HG03045 (cell line): ENCODE measurements at regions not wholly inside any gene's neighbourhood (a gene's known extent, or its start where the extent isn't known, plus 50 kb on each side); places are given as distances from the start of the nearest gene placed in this dataset.
"Not testable (repeated sequence)": the region's sequence is repeated elsewhere in the genome, so short reads cannot be mapped to it uniquely, and the experiment has no call there.

Source experiments
- ATAC-seq: cut with Tn5 transposase; IDR thresholded peaks from one replicate; pipeline ENCODE4 v1.9.1; 2021; ENCODE audit warnings: mild to moderate bottlenecking, moderate library complexity; ENCODE audit not compliant: unreplicated experiment

DNA sequence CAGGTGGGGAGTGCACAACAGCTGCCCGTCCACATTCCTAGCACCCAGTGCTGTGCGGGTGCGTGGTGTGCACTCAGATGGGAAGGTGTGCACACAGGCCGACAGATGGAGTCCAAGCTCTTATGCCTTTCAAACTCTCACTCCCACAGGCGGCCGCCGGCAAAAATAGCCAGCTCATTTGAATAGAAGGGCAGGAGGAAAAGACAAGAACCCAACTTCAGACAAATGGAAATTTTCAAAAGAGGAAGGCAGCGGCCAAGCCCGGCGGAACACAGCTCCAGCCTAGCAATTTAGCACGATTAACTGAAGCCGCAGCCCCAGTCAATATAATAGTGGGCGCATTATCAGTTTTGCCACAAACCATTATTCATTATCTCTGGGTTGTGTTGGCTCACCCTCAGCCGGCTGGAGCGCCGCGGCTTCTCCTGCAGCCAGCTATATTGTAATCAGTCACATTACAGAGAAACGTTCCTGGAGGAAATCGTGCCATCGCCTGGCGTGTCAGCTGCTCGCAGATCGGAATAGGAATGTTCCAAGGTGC lies 103.9 kb upstream of the SEC14L1 start:
- ATAC-seq, result no peak

DNA sequence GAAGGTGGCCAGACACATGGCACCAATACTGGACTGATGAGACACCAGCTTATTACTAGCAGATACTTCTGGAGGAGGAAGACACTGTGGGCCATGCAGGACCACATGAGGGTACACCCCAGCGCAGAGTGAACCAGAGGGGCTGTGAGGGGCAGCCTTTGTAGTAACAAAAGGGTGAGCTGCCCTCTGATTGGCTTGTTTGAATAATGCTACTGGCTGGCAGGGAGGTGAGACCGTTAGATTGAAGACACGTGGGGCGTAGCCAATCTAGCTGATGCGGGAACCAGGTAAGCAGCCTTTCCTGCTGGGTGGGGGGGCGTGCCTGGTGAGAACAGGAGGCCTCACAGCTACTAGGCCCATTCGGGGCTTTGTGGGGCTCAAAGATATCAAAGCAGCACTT lies 102.8 kb upstream of the SEC14L1 start:
- no peak for ATAC-seq

DNA sequence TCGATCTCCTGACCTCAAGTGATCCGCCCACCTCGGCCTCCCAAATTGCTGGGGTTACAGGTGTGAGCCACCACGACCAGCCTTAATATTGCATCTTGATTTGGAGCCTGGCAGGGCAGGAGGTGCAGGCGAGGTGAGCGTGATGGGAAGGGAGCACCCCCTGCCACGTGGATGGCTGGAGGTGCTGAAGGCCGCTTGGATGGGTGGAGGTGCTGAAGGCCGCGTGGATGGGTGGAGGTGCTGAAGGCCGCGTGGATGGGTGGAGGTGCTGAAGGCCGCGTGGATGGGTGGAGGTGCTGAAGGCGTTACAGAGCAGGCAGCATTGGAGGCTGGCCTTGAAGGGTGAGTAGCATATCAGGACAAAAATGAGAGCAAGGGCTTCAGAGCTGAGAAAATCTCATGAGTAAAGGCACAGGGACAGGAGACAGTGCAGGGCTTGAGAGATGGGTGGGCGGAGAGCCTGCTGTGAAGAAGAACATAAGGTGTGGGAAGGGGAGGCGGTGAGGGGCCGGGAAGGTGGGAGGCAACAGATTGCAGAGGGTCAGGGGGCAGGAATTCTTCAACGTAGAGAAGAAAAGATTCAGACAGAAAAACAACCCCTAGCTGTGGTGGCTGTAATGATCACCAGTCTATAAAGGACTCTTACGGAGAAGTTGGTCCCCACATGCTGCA lies 101.7 kb upstream of the SEC14L1 start:
- ATAC-seq, result no peak

DNA sequence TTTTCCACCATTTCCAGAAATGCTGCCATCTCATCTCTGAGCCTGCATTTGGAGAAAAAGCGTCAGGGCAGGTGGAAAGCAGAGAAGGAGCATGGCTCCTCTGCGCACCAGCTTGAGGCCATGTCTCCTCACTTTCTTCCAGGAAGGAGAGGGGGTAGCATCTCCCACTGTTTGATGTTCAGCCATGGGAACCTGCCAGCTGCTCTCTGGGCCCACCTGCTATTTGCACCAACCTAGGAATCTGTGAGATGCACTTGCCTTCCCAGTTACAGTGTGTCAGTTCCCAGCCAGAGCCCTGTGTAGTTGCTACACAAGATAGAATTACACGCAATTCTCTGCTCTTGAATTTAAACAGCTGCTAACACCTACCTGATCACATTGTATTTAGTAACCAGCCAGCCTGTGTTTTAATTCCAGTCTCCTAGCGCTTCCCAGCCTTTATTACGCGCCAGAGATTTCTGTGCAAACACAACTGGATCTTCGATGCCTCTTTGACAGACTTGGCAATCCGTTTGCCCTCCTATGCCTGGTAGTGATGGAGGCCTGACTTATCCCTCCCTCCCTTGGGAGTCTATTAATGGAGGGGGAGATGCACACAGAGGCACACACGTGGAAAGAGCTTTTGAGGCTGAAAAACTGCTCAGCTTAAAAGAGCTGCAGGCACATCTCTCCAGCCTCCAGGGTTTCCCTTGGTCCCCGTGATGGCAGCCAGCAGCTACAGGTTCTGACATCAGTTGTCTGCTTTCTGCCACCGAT lies 98.1 kb upstream of the SEC14L1 start:
- no peak for ATAC-seq

DNA sequence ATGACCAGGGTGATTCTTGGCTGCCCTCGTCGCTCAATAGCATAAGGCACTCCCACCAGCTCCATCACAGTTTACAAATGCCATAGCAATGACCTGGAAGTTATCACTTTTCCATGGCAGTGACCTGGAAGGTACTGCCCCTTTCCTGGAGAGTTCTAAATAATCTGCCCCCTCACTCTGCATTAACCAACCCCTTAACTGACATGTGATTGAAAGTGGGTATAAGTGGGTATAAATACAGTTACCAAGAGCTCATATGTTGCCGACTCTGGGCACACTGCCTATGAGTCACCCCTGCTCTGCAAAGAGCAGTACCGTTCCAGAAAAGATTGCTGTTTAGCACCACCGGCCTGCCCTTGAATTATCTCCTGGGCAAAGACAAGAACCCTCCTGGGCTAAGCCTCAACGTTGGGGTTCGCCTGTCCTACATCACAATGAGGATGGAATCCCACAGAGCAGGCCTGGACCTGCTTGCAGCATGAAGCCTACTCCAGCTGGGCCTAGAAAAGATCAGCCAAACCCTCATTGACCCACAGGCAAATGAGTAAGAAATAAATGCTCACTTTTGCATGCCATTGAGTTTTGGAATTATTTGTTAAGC lies 95.2 kb upstream of the SEC14L1 start:
- no peak for ATAC-seq

DNA sequence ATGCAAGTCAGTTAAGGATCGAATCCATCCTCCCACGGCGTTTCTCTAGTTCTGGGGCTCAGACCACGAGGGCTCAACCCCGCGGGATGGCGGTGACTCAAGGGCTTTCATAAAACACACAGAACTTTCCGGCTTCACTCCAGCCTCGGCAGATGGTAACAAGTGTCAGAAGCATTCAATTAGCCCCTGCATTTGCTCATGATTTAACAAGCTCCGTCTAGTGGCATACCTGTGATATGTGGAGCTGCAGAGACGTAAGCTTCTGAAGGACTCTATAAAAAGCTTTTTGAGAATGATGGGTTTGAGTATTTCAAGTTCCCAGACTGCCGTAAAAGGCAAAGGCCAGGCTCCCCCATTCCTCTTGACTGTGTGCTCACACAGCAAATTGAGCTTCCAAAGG lies 91.3 kb upstream of the SEC14L1 start:
- no peak for ATAC-seq

DNA sequence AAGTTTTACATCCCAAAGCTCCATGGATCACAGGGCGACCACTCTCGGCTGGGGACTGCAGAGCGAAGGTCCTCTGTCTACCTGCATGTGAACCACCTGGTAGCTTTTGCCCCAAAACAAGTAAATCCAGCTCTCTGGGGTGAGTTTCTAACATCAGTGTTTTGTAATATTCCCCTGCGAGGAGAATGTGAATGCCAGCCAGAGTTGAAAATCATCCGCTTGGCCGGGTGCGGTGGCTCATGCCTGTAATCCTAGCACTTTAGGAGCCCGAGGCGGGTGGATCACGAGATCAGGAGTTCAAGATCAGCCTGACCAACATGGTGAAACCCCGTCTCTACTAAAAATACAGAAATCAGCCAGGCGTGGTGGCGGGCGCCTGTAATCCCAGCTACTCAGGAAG lies 89.9 kb upstream of the SEC14L1 start:
- not testable (repeated sequence) for ATAC-seq

DNA sequence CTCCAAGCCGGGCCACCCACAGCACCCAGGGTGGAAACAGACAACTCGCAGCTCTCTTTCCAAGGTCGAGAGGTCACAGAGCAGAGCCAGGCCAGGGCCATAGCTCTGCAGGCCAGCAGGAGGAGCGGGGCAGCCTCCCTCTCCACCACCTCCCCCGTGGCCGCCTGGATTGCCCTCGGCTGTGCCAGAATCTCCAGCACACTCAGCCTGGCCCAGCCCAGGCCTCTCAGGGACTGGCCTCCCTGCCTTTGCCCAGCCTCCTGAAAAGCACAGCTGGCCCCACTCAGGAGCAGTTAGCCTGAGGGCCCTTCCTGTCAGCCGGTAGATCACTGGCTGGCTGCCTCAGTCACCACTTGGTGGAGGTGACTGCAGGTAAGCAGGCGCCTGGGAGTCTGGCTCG lies 85.8 kb upstream of the SEC14L1 start:
- ATAC-seq, result no peak

DNA sequence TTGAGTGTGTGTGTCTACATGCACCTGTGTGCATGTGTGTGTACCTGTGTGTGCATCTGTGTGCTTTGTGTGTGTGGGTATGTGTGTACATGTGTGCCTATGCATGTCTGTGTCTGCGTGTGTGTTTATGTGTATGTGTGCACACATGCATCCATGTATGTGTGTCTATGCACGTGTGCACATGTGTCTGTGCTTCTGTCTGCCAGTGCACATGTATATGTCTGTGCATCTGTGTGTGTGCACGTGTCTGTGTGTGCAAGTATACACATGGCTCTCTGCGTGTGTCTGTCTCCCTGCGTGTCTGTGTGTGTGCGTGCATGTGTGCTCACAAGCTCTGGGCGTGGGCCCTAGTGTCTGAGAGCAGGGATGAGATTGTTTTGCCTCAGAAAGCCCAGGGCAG lies 85.3 kb upstream of the SEC14L1 start:
- ATAC-seq, result no peak

DNA sequence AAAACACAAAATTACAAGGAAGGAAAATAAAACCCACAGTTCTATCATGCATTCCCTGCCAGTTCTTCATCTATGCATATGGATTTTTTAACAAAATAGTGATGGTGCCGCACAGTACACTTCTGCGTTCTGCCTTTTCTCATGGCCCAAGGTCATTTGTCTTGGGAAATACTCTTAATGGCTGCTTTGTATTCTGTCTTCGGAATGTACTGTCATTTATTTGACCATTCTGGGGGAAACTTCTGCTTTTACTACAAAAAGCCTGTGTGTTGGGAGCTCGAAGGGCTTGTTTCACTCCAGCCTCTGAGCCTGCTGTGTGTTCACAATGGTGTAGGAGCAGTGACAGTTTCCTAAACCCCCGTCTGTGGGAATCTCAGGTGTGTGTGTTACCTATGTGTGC lies 82.8 kb upstream of the SEC14L1 start:
- no peak for ATAC-seq

DNA sequence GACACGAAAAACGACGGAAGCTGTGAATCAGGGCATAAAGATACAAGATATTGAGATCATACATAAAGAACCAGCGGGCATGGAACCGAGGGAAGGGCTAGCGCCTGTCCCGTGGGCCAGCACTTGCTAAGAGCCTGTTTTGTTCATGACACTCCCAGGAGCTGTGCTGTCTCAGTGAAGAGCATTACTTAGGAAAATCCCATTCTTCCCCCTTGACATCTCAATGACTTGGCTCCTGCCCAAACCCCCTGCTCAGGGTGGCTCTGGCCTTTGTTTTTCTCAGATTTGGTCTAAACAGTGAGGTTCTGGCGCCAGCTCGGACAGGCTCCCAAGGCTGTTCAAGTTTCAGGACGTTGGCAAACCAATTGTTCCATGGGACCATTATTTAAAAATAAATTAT lies 79.1 kb upstream of the SEC14L1 start:
- no peak for ATAC-seq

DNA sequence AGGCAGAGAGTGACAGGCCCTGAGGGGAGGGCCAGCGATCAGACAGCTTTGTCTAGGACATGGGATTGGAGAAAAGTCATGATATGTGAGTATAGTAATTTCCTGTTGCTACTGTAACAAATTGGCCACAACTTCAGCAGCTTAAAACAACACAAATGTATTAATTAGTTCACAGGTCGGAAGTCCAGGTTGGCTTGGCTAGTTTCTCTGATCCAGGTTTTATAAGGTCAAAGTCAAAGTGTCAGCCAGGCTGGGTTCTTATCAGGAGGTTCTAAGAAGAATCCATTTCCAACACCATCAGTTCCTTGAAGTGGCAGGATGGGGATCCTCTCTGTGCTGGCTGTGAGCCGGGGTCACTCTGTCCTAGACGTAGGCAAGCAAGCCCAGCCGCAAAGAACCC lies 76.2 kb upstream of the SEC14L1 start:
- ATAC-seq, result no peak

DNA sequence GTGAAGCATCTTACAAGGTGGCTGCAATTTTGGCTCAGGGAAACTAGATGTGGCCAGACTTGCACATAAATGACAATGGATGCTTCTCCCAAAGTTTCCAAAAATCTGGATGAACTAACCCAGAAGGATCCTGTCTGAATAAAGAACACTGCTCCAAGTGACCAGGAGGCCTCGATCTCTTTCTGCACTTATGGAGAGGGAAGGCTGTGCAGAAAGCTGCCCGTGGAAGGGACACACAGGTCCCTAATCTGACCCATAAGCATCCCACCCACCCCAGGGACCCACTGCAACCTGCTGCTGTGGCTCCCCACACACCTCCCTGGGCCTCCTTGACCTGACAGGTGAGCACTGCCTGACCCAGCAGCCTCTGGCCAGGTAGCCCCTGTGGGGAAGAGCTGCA lies 74.6 kb upstream of the SEC14L1 start:
- no peak for ATAC-seq

DNA sequence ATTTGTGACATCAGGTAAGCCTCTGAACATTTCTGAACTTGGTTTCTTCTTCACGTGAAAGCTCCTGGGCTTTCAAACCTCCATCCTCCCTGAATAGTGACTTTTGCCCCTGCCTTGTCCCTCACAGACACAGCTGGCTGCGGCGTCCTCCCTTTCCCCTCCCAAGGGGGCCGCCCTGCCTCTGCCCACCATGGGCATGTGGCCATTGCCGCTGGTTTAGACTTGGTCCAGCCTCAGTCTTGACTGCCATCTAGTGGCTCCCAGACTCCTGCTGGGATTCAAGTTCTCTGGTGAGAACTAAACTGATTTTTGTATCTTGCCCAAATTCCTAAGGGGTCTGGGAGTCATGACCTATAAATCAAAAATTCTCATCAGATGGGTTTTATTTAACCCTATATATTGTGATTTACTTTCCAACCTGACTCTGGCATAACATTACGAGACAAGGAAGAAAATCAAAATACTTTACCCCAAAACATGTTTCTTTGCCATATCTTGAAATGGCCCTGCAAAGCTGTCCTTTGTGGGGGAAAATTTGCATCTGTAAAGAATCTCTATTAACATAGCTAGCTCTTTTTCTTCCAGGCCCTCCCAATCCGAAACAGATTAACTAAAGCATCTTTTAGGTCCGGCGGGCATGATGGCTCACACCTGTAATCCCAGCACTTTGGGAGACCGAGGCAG lies 73.9 kb upstream of the SEC14L1 start:
- ATAC-seq, result not testable (repeated sequence)

DNA sequence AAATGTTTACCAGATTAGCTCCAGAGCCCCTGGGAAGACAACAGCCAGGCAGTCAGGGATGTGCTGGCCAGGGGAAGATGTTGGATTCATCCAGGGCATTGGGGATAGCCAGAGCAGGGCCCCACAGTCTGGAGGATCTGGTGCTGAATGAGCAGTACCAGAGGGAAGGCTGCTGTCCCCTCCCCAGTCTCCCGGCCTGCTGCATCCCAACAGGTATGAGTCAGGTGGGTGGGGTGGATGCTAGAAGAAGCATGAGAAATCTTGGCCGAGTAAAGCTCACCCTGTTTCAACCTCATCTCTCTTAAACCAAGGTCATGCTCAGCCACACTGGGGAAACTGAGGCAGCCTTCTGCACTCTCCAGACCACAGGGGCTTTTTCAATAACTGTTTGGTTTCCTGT lies 71.9 kb upstream of the SEC14L1 start:
- ATAC-seq, result no peak

DNA sequence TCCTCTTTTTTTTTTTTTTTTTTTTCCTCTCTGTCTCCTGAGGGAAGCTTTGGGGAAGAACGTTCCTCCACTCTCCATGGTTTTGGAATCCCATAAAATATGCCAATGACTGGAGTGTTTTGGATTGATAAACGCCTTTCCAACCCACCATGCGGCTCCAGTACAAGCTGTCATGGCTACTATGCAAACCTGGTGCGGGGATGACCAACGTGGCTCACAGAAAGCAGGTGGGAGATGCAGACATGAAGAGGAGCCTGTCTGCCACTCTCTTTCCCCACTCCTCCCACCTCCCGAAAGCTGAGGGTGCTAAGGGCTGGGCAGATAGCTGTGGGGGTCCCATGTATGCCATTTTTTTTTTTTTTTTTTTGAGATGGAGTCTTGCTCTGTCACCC lies 69.9 kb upstream of the SEC14L1 start:
- no peak for ATAC-seq

DNA sequence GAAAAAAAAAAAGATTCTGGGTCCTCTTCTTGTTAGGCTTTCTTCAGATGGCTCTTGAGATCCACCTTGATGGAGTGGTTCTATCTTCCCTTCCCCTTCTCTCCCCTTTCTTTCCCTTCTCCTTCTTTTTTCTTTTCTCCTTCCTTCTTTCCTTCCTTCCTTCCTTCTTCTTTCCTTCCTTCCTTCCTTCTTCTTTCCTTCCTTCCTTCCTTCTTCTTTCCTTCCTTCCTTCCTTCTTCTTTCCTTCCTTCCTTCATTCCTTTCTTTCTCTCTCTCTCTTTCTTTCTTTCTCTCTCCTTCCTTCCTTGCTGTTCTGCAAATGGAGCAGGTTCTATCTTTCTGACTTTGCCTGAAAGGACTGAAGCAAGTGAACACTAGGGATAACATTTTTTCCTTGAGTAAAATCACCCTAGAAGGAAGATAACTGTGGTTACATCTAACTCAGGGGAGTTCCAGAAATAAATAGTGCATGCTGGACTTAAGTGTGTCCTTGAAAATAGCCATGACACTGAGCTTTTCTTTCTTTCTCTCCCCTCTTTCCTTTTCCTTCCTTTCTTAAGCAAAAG lies 68.8 kb upstream of the SEC14L1 start:
- no peak for ATAC-seq

DNA sequence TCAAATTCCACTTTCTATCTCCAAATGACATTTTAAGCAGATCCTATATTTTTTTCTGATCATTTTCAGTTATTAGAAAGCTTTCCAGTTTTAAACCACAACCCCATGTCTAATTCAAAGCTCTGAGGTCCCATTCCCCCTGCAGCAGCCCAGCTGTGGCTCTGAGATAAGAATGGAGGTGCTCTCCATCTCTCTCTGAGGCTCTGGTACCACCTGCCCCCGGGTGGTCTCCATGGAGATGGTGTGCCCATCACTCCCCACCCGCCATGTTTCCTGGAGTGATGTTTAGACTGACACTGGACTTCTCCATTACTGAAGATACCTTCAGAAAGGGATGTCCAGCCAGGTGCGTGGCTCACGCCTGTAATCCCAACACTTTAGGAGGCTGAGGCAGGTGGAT lies 68.1 kb upstream of the SEC14L1 start:
- ATAC-seq, result no peak

DNA sequence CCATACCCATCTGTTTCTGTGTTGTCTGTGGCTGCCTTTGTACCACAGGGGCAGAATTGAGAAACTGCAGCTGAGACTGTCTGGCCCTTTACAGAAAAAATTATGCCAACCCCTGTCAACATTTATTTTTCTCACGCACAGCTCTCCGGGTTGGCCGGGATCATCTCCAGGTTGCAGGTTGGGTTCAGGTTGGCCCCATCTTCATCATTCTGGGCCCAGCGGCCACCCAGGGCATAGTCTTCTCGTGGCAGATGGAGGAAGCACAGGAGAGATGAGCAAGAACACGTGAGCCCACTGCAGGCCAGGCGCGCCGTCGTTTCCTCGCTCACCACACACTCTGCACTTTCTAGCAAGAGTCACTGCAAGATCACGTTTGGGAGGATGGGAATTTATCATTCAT lies 66.1 kb upstream of the SEC14L1 start:
- no peak for ATAC-seq

DNA sequence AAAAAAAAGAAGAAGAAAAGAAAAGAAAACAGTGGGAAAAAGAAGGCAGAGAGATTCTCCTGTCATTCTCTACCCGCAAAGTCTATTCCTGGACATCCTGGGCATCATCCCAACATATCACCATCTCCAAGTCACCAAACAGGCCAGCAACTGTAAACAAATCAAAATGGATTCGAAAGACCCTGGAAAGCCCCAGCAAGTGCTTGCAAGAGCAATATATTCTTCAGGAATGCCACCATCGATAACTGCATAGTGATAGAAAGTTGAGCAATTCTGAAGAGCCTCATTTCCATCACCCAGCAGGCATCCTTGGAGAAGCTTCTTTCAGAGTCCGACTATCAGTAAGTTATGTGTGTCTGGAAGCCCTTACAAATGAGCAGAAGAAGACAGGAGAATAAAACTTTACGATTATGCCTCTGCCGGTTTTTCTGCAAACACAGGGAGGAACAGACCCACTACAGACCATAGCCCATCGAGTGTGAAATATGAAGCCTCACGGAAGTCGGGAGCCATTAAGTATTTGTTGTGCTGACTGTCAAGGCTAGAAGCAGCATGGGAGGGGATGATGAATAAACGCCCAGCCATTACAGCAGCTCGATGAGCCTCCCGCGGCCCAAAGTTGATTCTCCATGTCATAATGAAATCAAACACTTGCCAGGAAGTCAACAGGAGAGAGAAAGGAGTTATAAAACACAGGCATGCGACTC lies 64.5 kb upstream of the SEC14L1 start:
- ATAC-seq, result no peak

DNA sequence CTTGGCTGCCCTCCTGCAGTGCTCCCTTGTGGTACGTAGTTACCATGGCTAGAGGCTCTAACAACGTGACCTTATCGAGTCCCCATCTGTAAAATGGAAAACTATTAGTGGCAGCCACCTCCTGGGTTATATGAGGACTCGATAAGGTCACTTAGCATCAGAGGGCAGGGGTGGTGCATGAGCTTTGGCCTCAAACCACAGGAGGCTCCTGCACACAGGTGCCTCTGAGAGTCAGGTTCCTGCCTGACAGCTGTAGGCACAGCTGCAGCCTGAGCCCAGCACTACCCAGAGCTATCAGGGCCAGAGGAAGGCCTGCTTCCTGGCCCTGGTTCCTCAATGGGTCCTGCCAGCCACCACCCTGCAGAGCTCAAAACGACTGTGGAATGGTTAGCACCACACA lies 57.2 kb upstream of the SEC14L1 start:
- ATAC-seq, result no peak
